SU-DHL-6 (cell line): ENCODE measurements at regions not wholly inside any gene's neighbourhood (a gene's known extent, or its start where the extent isn't known, plus 50 kb on each side); places are given as distances from the start of the nearest gene placed in this dataset.

Source experiments
- H2AFZ ChIP-seq: fragments of 200-600 bp; sonication (generic); 2 replicates; pipeline ENCODE4 v1.6.1; 2014; ENCODE audit warnings: low read depth, mild to moderate bottlenecking, moderate library complexity, mixed read lengths, antibody characterized with exemption, low read length; ENCODE audit not compliant: severe bottlenecking
- H3F3A ChIP-seq: fragments of 200-600 bp; shearing (Covaris generic); 2 replicates; pipeline ENCODE4 v1.6.0; 2016; ENCODE audit warnings: antibody characterized with exemption, mild to moderate bottlenecking; ENCODE audit not compliant: insufficient read depth
- H3K27ac ChIP-seq: fragments of 200-600 bp; sonication (generic); 2 replicates; pipeline ENCODE4 v1.5.1; 2016; ENCODE audit warnings: low read depth, mild to moderate bottlenecking, low read length, moderate library complexity, mixed read lengths
- H3K27me3 ChIP-seq: fragments of 200-600 bp; sonication (generic), shearing (Covaris generic); 2 replicates; pipeline ENCODE4 v1.6.0; 2014; ENCODE audit warnings: mild to moderate bottlenecking, low read length
- H3K36me3 ChIP-seq: fragments of 200-600 bp; sonication (generic); 2 replicates; pipeline ENCODE4 v1.6.1; 2014; ENCODE audit warnings: mild to moderate bottlenecking, low read length, mixed read lengths
- H3K4me2 ChIP-seq: fragments of 300-600, 200-600 bp; shearing (Covaris generic), sonication (generic); 2 replicates; pipeline ENCODE4 v1.6.0; 2014; ENCODE audit warnings: low read length, low read depth, mild to moderate bottlenecking; ENCODE audit not compliant: poor library complexity, severe bottlenecking
- H3K4me3 ChIP-seq: fragments of 200-600 bp; sonication (generic); 2 replicates; pipeline ENCODE4 v1.5.1; 2014; ENCODE audit warnings: antibody characterized with exemption, low read length, mild to moderate bottlenecking, mixed read lengths; ENCODE audit not compliant: insufficient read depth, poor library complexity, severe bottlenecking
- H3K79me2 ChIP-seq: fragments of 200-600 bp; sonication (generic); 2 replicates; pipeline ENCODE4 v1.6.1; 2014; ENCODE audit warnings: mild to moderate bottlenecking, low read length, moderate library complexity; ENCODE audit not compliant: insufficient read depth
- H3K9ac ChIP-seq: fragments of 200-600 bp; sonication (generic); 2 replicates; pipeline ENCODE4 v1.7.0; 2014; ENCODE audit warnings: mild to moderate bottlenecking, low read length
- H3K9me2 ChIP-seq: fragments of 200-600 bp; sonication (generic); replicated peaks from 2 replicates; pipeline ENCODE4 v1.6.1; 2014; ENCODE audit warnings: low read length; ENCODE audit not compliant: insufficient read depth
- H3K9me3 ChIP-seq: fragments of 200-600 bp; sonication (generic); 2 replicates; pipeline ENCODE4 v1.6.1; 2014; ENCODE audit warnings: low read length, mixed read lengths; ENCODE audit not compliant: insufficient read depth
- H4K20me1 ChIP-seq: fragments of 200-600 bp; sonication (generic); 2 replicates; pipeline ENCODE4 v1.6.1; 2014; ENCODE audit warnings: low read depth, mild to moderate bottlenecking, antibody characterized with exemption, low read length, moderate library complexity, mixed read lengths
- EZH2phosphoT487 ChIP-seq: fragments of 200-600 bp; sonication (generic), shearing (Covaris generic); conservative IDR thresholded peaks from 2 replicates; pipeline ENCODE4 v1.6.1; 2018; ENCODE audit warnings: mild to moderate bottlenecking, antibody characterized with exemption, low read length, moderate library complexity, mixed read lengths
- TF ChIP-seq, protein P1 (sequence below): fragments of 200-600 bp; sonication (generic); IDR thresholded peaks from one replicate; pipeline ENCODE4 v1.5.1; 2017; ENCODE audit warnings: antibody characterized with exemption, mild to moderate bottlenecking, low read length, moderate library complexity; ENCODE audit not compliant: insufficient read depth, poor library complexity, severe bottlenecking

DNA sequence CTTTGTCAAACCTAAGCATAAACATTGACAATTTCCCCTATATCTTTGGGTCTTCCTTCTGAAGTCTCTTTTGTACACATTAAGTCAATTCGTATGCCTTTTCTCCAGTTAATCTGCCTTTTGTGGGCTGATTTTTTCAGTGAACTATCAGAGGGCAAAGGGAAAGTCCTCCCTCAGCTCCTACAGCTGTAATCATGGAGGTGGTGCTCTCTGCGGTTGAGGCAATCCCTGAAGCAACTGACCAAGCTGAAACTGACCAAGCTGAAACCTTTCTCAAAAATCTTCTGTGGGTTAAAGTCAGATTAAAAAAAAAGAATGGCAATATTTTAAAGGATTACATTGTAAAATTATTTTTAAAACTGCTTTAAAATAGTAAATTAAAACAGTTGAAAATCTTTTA is 105.8 kb upstream of the DNAJC10 start:
- H3K9me2 ChIP-seq, result no peaks in the 10 kb centered on the region

DNA sequence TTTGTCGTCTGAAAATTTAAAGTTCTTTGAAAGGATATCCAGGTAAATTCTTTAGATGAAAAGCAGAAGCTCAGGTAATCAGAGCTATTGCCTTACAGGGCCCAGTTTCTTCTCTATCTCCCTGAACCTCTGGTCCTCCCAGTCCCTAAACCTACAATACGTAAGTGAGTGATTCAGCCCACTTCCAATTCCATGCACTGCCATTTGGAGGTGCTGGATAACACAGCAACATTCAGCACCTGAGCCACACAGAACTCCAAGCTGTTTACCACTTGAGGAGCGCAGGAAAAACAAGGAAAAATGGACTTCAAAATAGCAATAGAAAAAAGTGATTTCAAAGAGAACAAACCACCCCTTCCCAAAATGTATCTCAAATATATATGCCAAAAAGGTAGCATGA is 105.0 kb upstream of the DNAJC10 start:
- no peak overlapping the region for H2AFZ ChIP-seq

More for the DNA sequence above, 105.8 kb upstream of the DNAJC10 start:
- no peaks in the 10 kb centered on the region for H3K27me3 ChIP-seq
- H3K4me3 ChIP-seq, result no peak overlapping the region
- H3K9me3 ChIP-seq, result no peaks in the 10 kb centered on the region
- no peaks in the 10 kb centered on the region for H4K20me1 ChIP-seq
- no peak overlapping the region for H3K27ac ChIP-seq
- H3K9ac ChIP-seq, result no peak overlapping the region
- no peaks in the 10 kb centered on the region for H3K79me2 ChIP-seq
- H3F3A ChIP-seq, result no peaks in the 10 kb centered on the region
- no peak for TF ChIP-seq EZH2phosphoT487
- TF ChIP-seq, protein P1, sequence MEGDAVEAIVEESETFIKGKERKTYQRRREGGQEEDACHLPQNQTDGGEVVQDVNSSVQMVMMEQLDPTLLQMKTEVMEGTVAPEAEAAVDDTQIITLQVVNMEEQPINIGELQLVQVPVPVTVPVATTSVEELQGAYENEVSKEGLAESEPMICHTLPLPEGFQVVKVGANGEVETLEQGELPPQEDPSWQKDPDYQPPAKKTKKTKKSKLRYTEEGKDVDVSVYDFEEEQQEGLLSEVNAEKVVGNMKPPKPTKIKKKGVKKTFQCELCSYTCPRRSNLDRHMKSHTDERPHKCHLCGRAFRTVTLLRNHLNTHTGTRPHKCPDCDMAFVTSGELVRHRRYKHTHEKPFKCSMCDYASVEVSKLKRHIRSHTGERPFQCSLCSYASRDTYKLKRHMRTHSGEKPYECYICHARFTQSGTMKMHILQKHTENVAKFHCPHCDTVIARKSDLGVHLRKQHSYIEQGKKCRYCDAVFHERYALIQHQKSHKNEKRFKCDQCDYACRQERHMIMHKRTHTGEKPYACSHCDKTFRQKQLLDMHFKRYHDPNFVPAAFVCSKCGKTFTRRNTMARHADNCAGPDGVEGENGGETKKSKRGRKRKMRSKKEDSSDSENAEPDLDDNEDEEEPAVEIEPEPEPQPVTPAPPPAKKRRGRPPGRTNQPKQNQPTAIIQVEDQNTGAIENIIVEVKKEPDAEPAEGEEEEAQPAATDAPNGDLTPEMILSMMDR, result no peak
- H2AFZ ChIP-seq, result no peak overlapping the region
- H3K36me3 ChIP-seq, result no peaks in the 10 kb centered on the region
- no peak overlapping the region for H3K4me2 ChIP-seq

DNA sequence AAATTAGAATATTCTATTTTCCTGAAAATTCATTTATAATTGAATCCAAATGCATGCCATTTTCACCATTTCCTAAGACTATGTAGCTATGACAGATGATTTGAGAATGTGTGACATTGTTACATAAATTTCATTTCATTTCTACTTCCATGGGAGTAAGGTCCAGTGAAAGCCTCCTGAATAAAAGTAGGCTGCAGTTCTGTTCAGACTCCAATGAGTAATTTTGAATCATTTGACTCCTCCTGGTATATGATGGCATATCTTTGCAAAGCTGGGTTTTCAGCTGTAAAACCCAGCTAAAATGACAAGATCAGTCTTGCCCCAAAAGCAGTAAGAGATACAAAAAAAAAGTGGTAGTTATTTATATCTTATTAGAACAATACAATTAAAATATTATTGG is 101.0 kb upstream of the DNAJC10 start:
- Histone ChIP-seq H3K27me3 (no peaks in the 10 kb centered on the region), H2AFZ (no peak overlapping the region)
- TF ChIP-seq EZH2phosphoT487, result no peak
- TF ChIP-seq, protein P1, result no peak

More for the DNA sequence above, 105.0 kb upstream of the DNAJC10 start:
- Histone ChIP-seq H4K20me1 (no peaks in the 10 kb centered on the region), H3K4me2 (no peak overlapping the region), H3K27ac (no peak overlapping the region), H3K4me3 (no peak overlapping the region), H3K27me3 (no peaks in the 10 kb centered on the region), H3K9me2 (no peaks in the 10 kb centered on the region), H3K9me3 (no peaks in the 10 kb centered on the region), H3F3A (no peaks in the 10 kb centered on the region), H3K79me2 (no peaks in the 10 kb centered on the region), H3K9ac (no peak overlapping the region), H3K36me3 (no peaks in the 10 kb centered on the region)
- TF ChIP-seq EZH2phosphoT487, result no peak
- TF ChIP-seq, protein P1, result no peak

More for the DNA sequence above, 101.0 kb upstream of the DNAJC10 start:
- H3K9me2 ChIP-seq, result no peaks in the 10 kb centered on the region
- H3K36me3 ChIP-seq, result no peaks in the 10 kb centered on the region
- no peaks in the 10 kb centered on the region for H3K79me2 ChIP-seq
- no peaks in the 10 kb centered on the region for H3K9me3 ChIP-seq
- H3K9ac ChIP-seq, result no peak overlapping the region
- H3F3A ChIP-seq, result no peaks in the 10 kb centered on the region
- H3K4me3 ChIP-seq, result no peak overlapping the region
- no peak overlapping the region for H3K27ac ChIP-seq
- H4K20me1 ChIP-seq, result no peaks in the 10 kb centered on the region
- no peak overlapping the region for H3K4me2 ChIP-seq
